Mesendoderm (in vitro differentiated cells): ENCODE measurements at regions not wholly inside any gene's neighbourhood (a gene's known extent, or its start where the extent isn't known, plus 50 kb on each side); places are given as distances from the start of the nearest gene placed in this dataset.

Experiments used
- DNase-seq: peaks from one replicate; pipeline ENCODE4 v3.0.0; 2013
- H2AK5ac ChIP-seq: 2 replicates; pipeline ENCODE4 v1.6.1; 2013; ENCODE audit warnings: low read length, inconsistent platforms
- H2BK120ac ChIP-seq: 2 replicates; pipeline ENCODE4 v1.6.1; 2013; ENCODE audit warnings: low read depth, mild to moderate bottlenecking, low read length, moderate library complexity, mixed read lengths
- H2BK15ac ChIP-seq: replicated peaks from 2 replicates; pipeline ENCODE4 v1.6.1; 2013; ENCODE audit warnings: low read depth, mild to moderate bottlenecking, moderate library complexity
- H2BK5ac ChIP-seq: 2 replicates; pipeline ENCODE4 v1.6.1; 2013; ENCODE audit warnings: low read length, inconsistent platforms
- H3K18ac ChIP-seq: 2 replicates; pipeline ENCODE4 v1.6.1; 2013; ENCODE audit warnings: mild to moderate bottlenecking, low read length, mixed read lengths
- H3K23ac ChIP-seq: one replicate; pipeline ENCODE4 v1.6.1; 2013; ENCODE audit warnings: low read length
- H3K27ac ChIP-seq: 2 replicates; pipeline ENCODE4 v1.5.1; 2013; ENCODE audit warnings: low read depth, mild to moderate bottlenecking, inconsistent platforms, low read length, moderate library complexity
- H3K27me3 ChIP-seq: 2 replicates; pipeline ENCODE4 v1.6.1; 2013; ENCODE audit warnings: low read length, control low read depth, mild to moderate bottlenecking, inconsistent platforms; ENCODE audit not compliant: insufficient read depth, poor library complexity
- H3K36me3 ChIP-seq: 2 replicates; pipeline ENCODE4 v1.6.1; 2013; ENCODE audit warnings: low read length, inconsistent platforms; ENCODE audit not compliant: control insufficient read depth, insufficient read depth
- H3K4ac ChIP-seq: one replicate; pipeline ENCODE4 v1.6.1; 2013; ENCODE audit warnings: low read depth, mild to moderate bottlenecking, low read length, moderate library complexity
- H3K4me1 ChIP-seq: 2 replicates; pipeline ENCODE4 v1.6.1; 2013; ENCODE audit warnings: low read depth, low read length, inconsistent platforms; ENCODE audit not compliant: control insufficient read depth
- H3K4me2 ChIP-seq: 2 replicates; pipeline ENCODE4 v1.6.1; 2013; ENCODE audit warnings: low read length
- H3K4me3 ChIP-seq: 2 replicates; pipeline ENCODE4 v1.5.1; 2013; ENCODE audit warnings: mild to moderate bottlenecking, low read length
- H3K56ac ChIP-seq: one replicate; pipeline ENCODE4 v1.6.1; 2013; ENCODE audit warnings: low read length
- H3K79me1 ChIP-seq: 2 replicates; pipeline ENCODE4 v1.6.1; 2013; ENCODE audit warnings: low read length, inconsistent platforms
- H3K79me2 ChIP-seq: 2 replicates; pipeline ENCODE4 v1.6.1; 2013; ENCODE audit warnings: mild to moderate bottlenecking, low read length; ENCODE audit not compliant: control insufficient read depth, insufficient read depth
- H3K9ac ChIP-seq: 2 replicates; pipeline ENCODE4 v1.6.1; 2013; ENCODE audit warnings: low read length, inconsistent platforms
- H4K5ac ChIP-seq: one replicate; pipeline ENCODE4 v1.6.1; 2013; ENCODE audit warnings: low read length
- H4K8ac ChIP-seq: one replicate; pipeline ENCODE4 v1.6.1; 2013; ENCODE audit warnings: low read depth, mild to moderate bottlenecking, control low read depth, low read length, moderate library complexity
- WGBS: extraction: QIAGEN DNeasy Blood & Tissue Kit; methylation state at CpG from one replicate; pipeline ENCODE4 v1.1.7; 2013; ENCODE audit warnings: low lambda C conversion rate, missing lambda C conversion rate; ENCODE audit not compliant: insufficient coverage; ENCODE audit errors: extremely low coverage; 5-methylcytosine and 5-hydroxymethylcytosine counted together

GRCh38 chr2:145802133-145802532 is 1282.2 kb upstream of the ZEB2 start:
- H2AK5ac ChIP-seq = no peak overlapping the region
- no peak overlapping the region for H2BK120ac ChIP-seq
- no peak overlapping the region for H4K8ac ChIP-seq
- no peak overlapping the region for H3K4me3 ChIP-seq
- no peaks in the 10 kb centered on the region for H3K79me1 ChIP-seq
- no peak overlapping the region for H3K4ac ChIP-seq
- no peak for DNase-seq
- no peak overlapping the region for H3K9ac ChIP-seq
- no peaks in the 10 kb centered on the region for H3K36me3 ChIP-seq
- H3K79me2 ChIP-seq = no peaks in the 10 kb centered on the region
- no peak overlapping the region for H4K5ac ChIP-seq
- H3K23ac ChIP-seq = no peak overlapping the region
- H2BK5ac ChIP-seq = no peak overlapping the region
- H3K4me2 ChIP-seq = no peak overlapping the region
- H2BK15ac ChIP-seq = no peak overlapping the region
- no peak overlapping the region for H3K27ac ChIP-seq
- WGBS = no CpG with 5 or more reads among the region's 1 CpG
- H3K27me3 ChIP-seq = no peaks in the 10 kb centered on the region
- H3K56ac ChIP-seq = no peak overlapping the region
- no peak overlapping the region for H3K18ac ChIP-seq
- H3K4me1 ChIP-seq = peaks cover 1% of the 10 kb centered on the region

GRCh38 chr2:145801210-145801609 is 1281.3 kb upstream of the ZEB2 start:
- Histone ChIP-seq H2AK5ac (no peak overlapping the region), H3K4ac (no peak overlapping the region), H3K36me3 (no peaks in the 10 kb centered on the region), H3K4me3 (no peak overlapping the region), H3K4me2 (no peak overlapping the region), H3K27me3 (no peaks in the 10 kb centered on the region), H3K23ac (no peak overlapping the region), H4K5ac (no peak overlapping the region), H3K27ac (no peak overlapping the region), H3K79me2 (no peaks in the 10 kb centered on the region), H3K4me1 (peaks cover 1% of the 10 kb centered on the region), H4K8ac (no peak overlapping the region), H3K9ac (no peak overlapping the region), H3K18ac (no peak overlapping the region), H3K79me1 (no peaks in the 10 kb centered on the region), H3K56ac (no peak overlapping the region), H2BK5ac (no peak overlapping the region), H2BK120ac (no peak overlapping the region), H2BK15ac (no peak overlapping the region)
- no CpG with 5 or more reads among the region's 1 CpG for WGBS
- no peak for DNase-seq

GRCh38 chr2:145800151-145801091 is 1280.5 kb upstream of the ZEB2 start:
- H2BK5ac ChIP-seq = no peak overlapping the region
- H4K8ac ChIP-seq = no peak overlapping the region
- no peaks in the 10 kb centered on the region for H3K36me3 ChIP-seq
- no peaks in the 10 kb centered on the region for H3K79me2 ChIP-seq
- H3K4me2 ChIP-seq = no peak overlapping the region
- H3K27ac ChIP-seq = no peak overlapping the region
- DNase-seq = no peak
- no peak overlapping the region for H3K4ac ChIP-seq
- no peak overlapping the region for H2BK120ac ChIP-seq
- no peak overlapping the region for H3K9ac ChIP-seq
- peaks cover 1% of the 10 kb centered on the region for H3K4me1 ChIP-seq
- no peak overlapping the region for H3K56ac ChIP-seq
- no peak overlapping the region for H4K5ac ChIP-seq
- H3K4me3 ChIP-seq = no peak overlapping the region
- H2BK15ac ChIP-seq = no peak overlapping the region
- H3K18ac ChIP-seq = no peak overlapping the region
- no peak overlapping the region for H2AK5ac ChIP-seq
- no peaks in the 10 kb centered on the region for H3K79me1 ChIP-seq
- H3K23ac ChIP-seq = no peak overlapping the region
- WGBS = no CpG with 5 or more reads among the region's 6 CpGs
- H3K27me3 ChIP-seq = no peaks in the 10 kb centered on the region

- no CpG with 5 or more reads among the region's 7 CpGs for WGBS
- Histone ChIP-seq H3K27me3 (no peaks in the 10 kb centered on the region), H3K36me3 (no peaks in the 10 kb centered on the region), H4K8ac (no peak overlapping the region), H3K9ac (no peak overlapping the region), H3K4me3 (no peak overlapping the region), H2BK120ac (no peak overlapping the region), H3K18ac (no peak overlapping the region), H3K56ac (no peak overlapping the region), H3K79me1 (no peaks in the 10 kb centered on the region), H3K23ac (no peak overlapping the region), H2BK15ac (no peak overlapping the region), H3K4me1 (peaks cover 1% of the 10 kb centered on the region), H3K79me2 (no peaks in the 10 kb centered on the region), H2BK5ac (no peak overlapping the region), H3K4ac (no peak overlapping the region), H3K27ac (no peak overlapping the region), H3K4me2 (no peak overlapping the region), H2AK5ac (no peak overlapping the region), H4K5ac (no peak overlapping the region)
- peak; percentile 50 for DNase-seq
Observed at GRCh38 chr2:145799595-145800108, 1279.7 kb upstream of the ZEB2 start.

GRCh38 chr2:145798419-145798818 is 1278.5 kb upstream of the ZEB2 start:
- Histone ChIP-seq H3K4ac (no peak overlapping the region), H3K79me2 (no peaks in the 10 kb centered on the region), H3K23ac (no peak overlapping the region), H3K27me3 (no peaks in the 10 kb centered on the region), H2BK15ac (no peak overlapping the region), H4K8ac (no peak overlapping the region), H2BK5ac (no peak overlapping the region), H3K4me1 (peaks cover 1% of the 10 kb centered on the region), H3K18ac (no peak overlapping the region), H3K56ac (no peak overlapping the region), H3K79me1 (no peaks in the 10 kb centered on the region), H3K36me3 (no peaks in the 10 kb centered on the region), H3K4me2 (no peak overlapping the region), H3K9ac (no peak overlapping the region), H4K5ac (no peak overlapping the region), H3K4me3 (no peak overlapping the region), H2BK120ac (no peak overlapping the region), H3K27ac (no peak overlapping the region), H2AK5ac (no peak overlapping the region)
- DNase-seq = peak; percentile 83
- WGBS = no CpG with 5 or more reads among the region's 1 CpG
